HCT116 (cell line): ENCODE measurements at regions not wholly inside any gene's neighbourhood (a gene's known extent, or its start where the extent isn't known, plus 50 kb on each side); places are given as distances from the start of the nearest gene placed in this dataset.

ENCODE experiments used
- ATAC-seq: fragments of 200-7000 bp; cut with Tn5 transposase; 2 replicates; pipeline ENCODE4 v1.9.1; 2020; ENCODE audit warnings: mild to moderate bottlenecking, moderate library complexity
- BruUV-seq: library from RNA; stranded (reverse); fragments of 400-500 nt; replicated peaks from 2 replicates; lab custom pipeline; 2021; lab: Mats Ljungman, UMichigan
- CTCF ChIA-PET: fragments of 300-600 bp; sonication (Branson Sonifier 250); formaldehyde crosslinking; loops from one replicate; lab custom pipeline; 2021; ENCODE audit warnings: antibody characterized with exemption; lab: Charles Lee
- POLR2A ChIA-PET: fragments of 300-600, 350-600 bp; sonication (Branson Sonifier 250); formaldehyde crosslinking; loops from one replicate; lab custom pipeline; 2021; ENCODE audit warnings: antibody characterized with exemption; lab: Charles Lee
- RAD21 ChIA-PET, 2 experiments: fragments of 300-600 bp; sonication (Branson Sonifier 250); formaldehyde crosslinking; loops; one replicate each; lab custom pipeline; 2023; ENCODE audit warnings: low total read pairs in 2 of 2; ENCODE audit not compliant: uncharacterized antibody in 2 of 2, unreplicated experiment in 2 of 2, low non-redundant PET in 1 of 2; lab: Charles Lee
- DNase-seq: peaks from one replicate; pipeline ENCODE4 v3.0.0-alpha.2; 2010; ENCODE audit warnings: low read depth, low spot score
- H2AFZ ChIP-seq: fragments of 200-600 bp; shearing (Covaris generic), sonication (generic); 2 replicates; pipeline ENCODE4 v1.6.1; 2017; ENCODE audit warnings: low read depth, mixed run types, mixed read lengths, antibody characterized with exemption, low read length; ENCODE audit not compliant: poor library complexity, severe bottlenecking
- H3K27ac ChIP-seq: 2 replicates; pipeline ENCODE4 v1.5.1; 2012; ENCODE audit warnings: low read depth, low read length
- H3K27me3 ChIP-seq: fragments of 200-600 bp; sonication (generic); 2 replicates; pipeline ENCODE4 v1.6.1; 2016; ENCODE audit warnings: mixed run types, low read length, mixed read lengths; ENCODE audit not compliant: insufficient read depth
- H3K36me3 ChIP-seq, 2 experiments: fragments of 200-500 bp in 1 of 2; fragments of 200-600 bp in 1 of 2; sonication (Bioruptor generic) in 1 of 2; sonication (generic) in 1 of 2; 2 replicates each; pipeline versions ENCODE4 v1.5.1 to v1.6.1; 2014 to 2016; ENCODE audit warnings: low read length in 2 of 2, inconsistent platforms in 1 of 2, mixed read lengths in 1 of 2, mixed run types in 1 of 2; ENCODE audit not compliant: insufficient read depth in 2 of 2, control insufficient read depth in 1 of 2
- H3K4me1 ChIP-seq, 2 experiments: fragments of 200-600 bp in 1 of 2; sonication (generic) in 1 of 2; 2 replicates each; pipeline versions ENCODE4 v1.5.1 to v1.6.1; 2012 to 2017; ENCODE audit warnings: low read length in 2 of 2, inconsistent platforms in 1 of 2, mild to moderate bottlenecking in 1 of 2, mixed read lengths in 1 of 2, mixed run types in 1 of 2, moderate library complexity in 1 of 2; ENCODE audit not compliant: insufficient read depth in 2 of 2, control insufficient read depth in 1 of 2
- H3K4me2 ChIP-seq: fragments of 200-600 bp; sonication (generic); 2 replicates; pipeline ENCODE4 v1.6.1; 2017; ENCODE audit warnings: mixed run types, low read length, mixed read lengths
- H3K4me3 ChIP-seq, 2 experiments: fragments of 200-600 bp in 1 of 2; sonication (generic) in 1 of 2; replicated peaks in 1 of 2; 2 replicates each; pipeline ENCODE4 v1.5.1; 2011 to 2016; ENCODE audit warnings: low read length in 2 of 2, control low read depth in 1 of 2, low read depth in 1 of 2, mild to moderate bottlenecking in 1 of 2, mixed read lengths in 1 of 2, mixed run types in 1 of 2
- H3K79me2 ChIP-seq: fragments of 200-600 bp; sonication (generic); 2 replicates; pipeline ENCODE4 v1.6.1; 2017; ENCODE audit warnings: mild to moderate bottlenecking, mixed run types, low read length, moderate library complexity, mixed read lengths; ENCODE audit not compliant: insufficient read depth
- H3K9ac ChIP-seq: fragments of 200-600 bp; sonication (generic); 2 replicates; pipeline ENCODE4 v1.6.1; 2016; ENCODE audit warnings: low read length, mixed read lengths
- H3K9me2 ChIP-seq: fragments of 200-600 bp; sonication (generic), shearing (Covaris generic); 2 replicates; pipeline ENCODE4 v1.6.1; 2017; ENCODE audit warnings: mixed run types, mild to moderate bottlenecking, moderate library complexity; ENCODE audit not compliant: insufficient read depth
- H3K9me3 ChIP-seq, 2 experiments: fragments of 200-500 bp in 1 of 2; fragments of 200-600 bp in 1 of 2; sonication (Bioruptor generic) in 1 of 2; sonication (generic) in 1 of 2; 2 replicates each; pipeline ENCODE4 v1.6.1; 2014 to 2017; ENCODE audit warnings: low read length in 2 of 2, mixed read lengths in 2 of 2, inconsistent platforms in 1 of 2, low read depth in 1 of 2, mild to moderate bottlenecking in 1 of 2, mixed run types in 1 of 2, moderate library complexity in 1 of 2; ENCODE audit not compliant: control insufficient read depth in 1 of 2, insufficient read depth in 1 of 2
- H4K20me1 ChIP-seq: fragments of 200-600 bp; sonication (generic), shearing (Covaris generic); 2 replicates; pipeline ENCODE4 v1.6.1; 2017; ENCODE audit warnings: mixed run types, mild to moderate bottlenecking, moderate library complexity; ENCODE audit not compliant: insufficient read depth
- CBX3 ChIP-seq: IDR thresholded peaks from 2 replicates; pipeline ENCODE4 v1.6.1; 2012; ENCODE audit warnings: low read depth
- CEBPB ChIP-seq: IDR thresholded peaks from 2 replicates; pipeline ENCODE4 v1.6.1; 2012; ENCODE audit warnings: low read depth
- ELF1 ChIP-seq: IDR thresholded peaks from 2 replicates; pipeline ENCODE4 v1.6.1; 2012; ENCODE audit warnings: low read depth, borderline replicate concordance
- EZH2 ChIP-seq: fragments of 200-600 bp; sonication (generic); IDR thresholded peaks from 2 replicates; pipeline ENCODE4 v1.6.1; 2017; ENCODE audit warnings: antibody characterized with exemption, mixed run types
- FOSL1 ChIP-seq: IDR thresholded peaks from 2 replicates; pipeline ENCODE4 v1.6.1; 2012; ENCODE audit warnings: low read depth
- POLR2A ChIP-seq: IDR thresholded peaks from 2 replicates; pipeline ENCODE4 v1.7.0; 2011; ENCODE audit warnings: borderline replicate concordance; ENCODE audit not compliant: insufficient read depth, insufficient read length; ENCODE audit errors: extremely low read depth
- RAD21 ChIP-seq: IDR thresholded peaks from 2 replicates; pipeline ENCODE4 v1.6.1; 2012; ENCODE audit warnings: low read depth, mild to moderate bottlenecking
- SRF ChIP-seq: IDR thresholded peaks from 2 replicates; pipeline ENCODE4 v1.6.1; 2012; ENCODE audit warnings: low read depth
- intact Hi-C: fragments of 100-400 bp; cut with micrococcal nuclease; formaldehyde crosslinking; loops from 2 replicates; pipeline ENCODE4 v1.10.0; 2022
- TF ChIP-seq, protein P1 (sequence below): IDR thresholded peaks from 2 replicates; pipeline ENCODE4 v1.6.1; 2012
- TF ChIP-seq, protein P2 (sequence below), 3 experiments: fragments of 200-600 bp in 1 of 3; sonication (generic) in 1 of 3; IDR thresholded peaks in 2 of 3; conservative IDR thresholded peaks in 1 of 3; 2 replicates each; pipeline ENCODE4 v1.5.1; 2012 to 2017; ENCODE audit warnings: low read depth in 2 of 3, low read length in 2 of 3, antibody characterized with exemption in 1 of 3, borderline replicate concordance in 1 of 3, control low read depth in 1 of 3, mild to moderate bottlenecking in 1 of 3, mixed read lengths in 1 of 3, mixed run types in 1 of 3, moderate library complexity in 1 of 3; ENCODE audit not compliant: insufficient read depth in 1 of 3

- BruUV-seq, result no TSS peak
- Histone ChIP-seq H3K4me3 (no peak overlapping the region), H3K79me2 (no peaks in the 10 kb centered on the region), H3K27ac (no peak overlapping the region), H3K9me2 (no peaks in the 10 kb centered on the region), H3K4me1 (no peaks in the 10 kb centered on the region), H3K9me3 (no peaks in the 10 kb centered on the region), H3K36me3 (no peaks in the 10 kb centered on the region), H3K4me2 (no peak overlapping the region), H4K20me1 (no peaks in the 10 kb centered on the region), H3K9ac (no peak overlapping the region), H3K27me3 (no peaks in the 10 kb centered on the region), H2AFZ (no peak overlapping the region)
- ChIA-PET CTCF (no interaction called here), RAD21 (no interaction called here), POLR2A (no interaction called here)
- no peak for TF ChIP-seq POLR2A
- intact Hi-C loops, result no loop called here
- DNase-seq, result no peak
- ATAC-seq, result no peak
Observed at GRCh38 chr9:115985657-115986056, 167.9 kb upstream of the PAPPA start.

GRCh38 chr9:115986508-115986907 lies 167.1 kb upstream of the PAPPA start:
- no peak overlapping the region for H3K27ac ChIP-seq
- BruUV-seq, result no TSS peak
- DNase-seq (no peak), ATAC-seq (no peak)
- POLR2A ChIA-PET, result no interaction called here
- H3K9me3 ChIP-seq, result no peaks in the 10 kb centered on the region
- TF ChIP-seq CEBPB (no peak), ELF1 (no peak), EZH2 (no peak), RAD21 (no peak), FOSL1 (no peak), CBX3 (no peak), SRF (no peak)
- TF ChIP-seq, protein P1, sequence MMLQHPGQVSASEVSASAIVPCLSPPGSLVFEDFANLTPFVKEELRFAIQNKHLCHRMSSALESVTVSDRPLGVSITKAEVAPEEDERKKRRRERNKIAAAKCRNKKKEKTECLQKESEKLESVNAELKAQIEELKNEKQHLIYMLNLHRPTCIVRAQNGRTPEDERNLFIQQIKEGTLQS, result no peak
- TF ChIP-seq, protein P2, sequence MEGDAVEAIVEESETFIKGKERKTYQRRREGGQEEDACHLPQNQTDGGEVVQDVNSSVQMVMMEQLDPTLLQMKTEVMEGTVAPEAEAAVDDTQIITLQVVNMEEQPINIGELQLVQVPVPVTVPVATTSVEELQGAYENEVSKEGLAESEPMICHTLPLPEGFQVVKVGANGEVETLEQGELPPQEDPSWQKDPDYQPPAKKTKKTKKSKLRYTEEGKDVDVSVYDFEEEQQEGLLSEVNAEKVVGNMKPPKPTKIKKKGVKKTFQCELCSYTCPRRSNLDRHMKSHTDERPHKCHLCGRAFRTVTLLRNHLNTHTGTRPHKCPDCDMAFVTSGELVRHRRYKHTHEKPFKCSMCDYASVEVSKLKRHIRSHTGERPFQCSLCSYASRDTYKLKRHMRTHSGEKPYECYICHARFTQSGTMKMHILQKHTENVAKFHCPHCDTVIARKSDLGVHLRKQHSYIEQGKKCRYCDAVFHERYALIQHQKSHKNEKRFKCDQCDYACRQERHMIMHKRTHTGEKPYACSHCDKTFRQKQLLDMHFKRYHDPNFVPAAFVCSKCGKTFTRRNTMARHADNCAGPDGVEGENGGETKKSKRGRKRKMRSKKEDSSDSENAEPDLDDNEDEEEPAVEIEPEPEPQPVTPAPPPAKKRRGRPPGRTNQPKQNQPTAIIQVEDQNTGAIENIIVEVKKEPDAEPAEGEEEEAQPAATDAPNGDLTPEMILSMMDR (IDR thresholded peaks at IDR 0.05 in 2 of 3, conservative IDR thresholded peaks at IDR 0.05 in 1 of 3; ENCODE audit: borderline replicate concordance in 1 of 3, insufficient read depth in 1 of 3, low read depth in 2 of 3, low read length in 2 of 3), result no peak
- no peaks in the 10 kb centered on the region for H3K27me3 ChIP-seq
- H3K4me1 ChIP-seq, result no peaks in the 10 kb centered on the region
- H3K4me3 ChIP-seq, result no peak overlapping the region
- RAD21 ChIA-PET, result no interaction called here
- no peaks in the 10 kb centered on the region for H3K79me2 ChIP-seq
- H2AFZ ChIP-seq, result no peak overlapping the region
- no peaks in the 10 kb centered on the region for H3K9me2 ChIP-seq
- CTCF ChIA-PET, result no interaction called here
- no peak overlapping the region for H3K9ac ChIP-seq
- H3K4me2 ChIP-seq, result no peak overlapping the region
- intact Hi-C loops, result no loop called here
- H3K36me3 ChIP-seq, result no peaks in the 10 kb centered on the region
- H4K20me1 ChIP-seq, result no peaks in the 10 kb centered on the region
